H9 (cell line): ENCODE measurements at regions not wholly inside any gene's neighbourhood (a gene's known extent, or its start where the extent isn't known, plus 50 kb on each side); places are given as distances from the start of the nearest gene placed in this dataset.

Source experiments
- DNase-seq: peaks from one replicate; pipeline ENCODE4 v3.0.0-alpha.2; 2017
- H2AFZ ChIP-seq: one replicate; pipeline ENCODE4 v1.6.1; 2013; ENCODE audit warnings: mild to moderate bottlenecking, low read length, control low read depth, moderate library complexity
- H2AK5ac ChIP-seq: 2 replicates; pipeline ENCODE4 v1.6.1; 2013; ENCODE audit warnings: low read length, control low read depth, mixed read lengths; ENCODE audit not compliant: insufficient read length
- H2BK120ac ChIP-seq: one replicate; pipeline ENCODE4 v1.6.1; 2013; ENCODE audit warnings: low read depth, mild to moderate bottlenecking, low read length, control low read depth, inconsistent platforms; ENCODE audit not compliant: poor library complexity, severe bottlenecking
- H2BK12ac ChIP-seq: 2 replicates; pipeline ENCODE4 v1.6.1; 2013; ENCODE audit warnings: low read length, control low read depth, mixed read lengths, low read depth; ENCODE audit not compliant: insufficient read length
- H2BK15ac ChIP-seq: 2 replicates; pipeline ENCODE4 v1.6.1; 2013; ENCODE audit warnings: low read depth, low read length, control low read depth
- H2BK20ac ChIP-seq: one replicate; pipeline ENCODE4 v1.6.1; 2013; ENCODE audit warnings: low read depth, mild to moderate bottlenecking, low read length, control low read depth, inconsistent platforms; ENCODE audit not compliant: poor library complexity, severe bottlenecking
- H2BK5ac ChIP-seq: 2 replicates; pipeline ENCODE4 v1.6.1; 2013; ENCODE audit warnings: low read length, control low read depth, mixed read lengths; ENCODE audit not compliant: insufficient read length
- H3K14ac ChIP-seq: 2 replicates; pipeline ENCODE4 v1.6.1; 2013; ENCODE audit warnings: low read length, control low read depth; ENCODE audit not compliant: insufficient read depth
- H3K18ac ChIP-seq: 2 replicates; pipeline ENCODE4 v1.6.1; 2013; ENCODE audit warnings: low read depth, mild to moderate bottlenecking, mixed read lengths, low read length, control low read depth; ENCODE audit not compliant: insufficient read length
- H3K23ac ChIP-seq: 2 replicates; pipeline ENCODE4 v1.6.1; 2013; ENCODE audit warnings: low read length, control low read depth, mixed read lengths, low read depth; ENCODE audit not compliant: insufficient read length
- H3K23me2 ChIP-seq: 2 replicates; pipeline ENCODE4 v1.6.1; 2013; ENCODE audit warnings: low read depth, mild to moderate bottlenecking, mixed read lengths, low read length, control low read depth; ENCODE audit not compliant: insufficient read length, poor library complexity, severe bottlenecking
- H3K27ac ChIP-seq: 2 replicates; pipeline ENCODE4 v1.5.1; 2013; ENCODE audit warnings: low read length, control low read depth, mixed read lengths, low read depth; ENCODE audit not compliant: insufficient read length
- H3K27me3 ChIP-seq: 2 replicates; pipeline ENCODE4 v1.6.1; 2013; ENCODE audit warnings: low read length, control low read depth, inconsistent platforms; ENCODE audit not compliant: insufficient read depth
- H3K4ac ChIP-seq: 2 replicates; pipeline ENCODE4 v1.6.1; 2013; ENCODE audit warnings: low read depth, mild to moderate bottlenecking, control low read depth, inconsistent platforms, low read length, moderate library complexity
- H3K4me1 ChIP-seq: 2 replicates; pipeline ENCODE4 v1.6.1; 2013; ENCODE audit warnings: low read length, control low read depth, inconsistent platforms; ENCODE audit not compliant: insufficient read depth
- H3K4me2 ChIP-seq: 2 replicates; pipeline ENCODE4 v1.6.1; 2013; ENCODE audit warnings: low read length, control low read depth, mixed read lengths; ENCODE audit not compliant: insufficient read length, insufficient read depth
- H3K56ac ChIP-seq: 2 replicates; pipeline ENCODE4 v1.6.1; 2013; ENCODE audit warnings: low read depth, mild to moderate bottlenecking, mixed read lengths, low read length, control low read depth; ENCODE audit not compliant: insufficient read length
- H3K79me1 ChIP-seq: 2 replicates; pipeline ENCODE4 v1.6.1; 2013; ENCODE audit warnings: low read depth, mild to moderate bottlenecking, moderate library complexity, low read length, control low read depth, inconsistent platforms; ENCODE audit not compliant: insufficient read depth, poor library complexity, severe bottlenecking
- H3K79me2 ChIP-seq: 2 replicates; pipeline ENCODE4 v1.6.1; 2013; ENCODE audit warnings: low read length, control low read depth, inconsistent platforms; ENCODE audit not compliant: insufficient read depth
- H3K9ac ChIP-seq: 2 replicates; pipeline ENCODE4 v1.6.1; 2013; ENCODE audit warnings: low read length, control low read depth, mixed read lengths; ENCODE audit not compliant: insufficient read length; ENCODE audit errors: extremely low read depth
- H3K9me3 ChIP-seq: one replicate; pipeline ENCODE4 v1.6.1; 2013; ENCODE audit warnings: low read depth, low read length, inconsistent platforms; ENCODE audit not compliant: control insufficient read depth
- H3T11ph ChIP-seq: one replicate; pipeline ENCODE4 v1.6.1; 2013; ENCODE audit warnings: mild to moderate bottlenecking, low read length, control low read depth, inconsistent platforms
- H4K20me1 ChIP-seq: one replicate; pipeline ENCODE4 v1.6.1; 2013; ENCODE audit not compliant: control insufficient read depth, insufficient read length, insufficient read depth
- H4K5ac ChIP-seq: 2 replicates; pipeline ENCODE4 v1.6.1; 2013; ENCODE audit warnings: low read depth, mild to moderate bottlenecking, mixed read lengths, low read length, control low read depth; ENCODE audit not compliant: insufficient read length
- H4K8ac ChIP-seq: replicated peaks from 2 replicates; pipeline ENCODE4 v1.6.1; 2013; ENCODE audit warnings: low read length, control low read depth, mixed read lengths, low read depth; ENCODE audit not compliant: insufficient read length
- H4K91ac ChIP-seq: 2 replicates; pipeline ENCODE4 v1.6.1; 2013; ENCODE audit warnings: low read depth, mild to moderate bottlenecking, moderate library complexity, mixed read lengths, low read length, control low read depth; ENCODE audit not compliant: insufficient read length
- H3K27ac Mint-ChIP-seq, 3 experiments: 2 replicates in 2 of 3; 3 replicates in 1 of 3; pipeline ENCODE4 v1.8.0; 2020 to 2021; ENCODE audit warnings: mixed read lengths in 3 of 3, mild to moderate bottlenecking in 1 of 3, moderate library complexity in 1 of 3
- H3K27me3 Mint-ChIP-seq: 2 replicates; pipeline ENCODE4 v1.8.0; 2021; ENCODE audit warnings: low read depth, mild to moderate bottlenecking, moderate library complexity, mixed read lengths
- H3K36me3 Mint-ChIP-seq, 3 experiments: 2 replicates in 2 of 3; 3 replicates in 1 of 3; pipeline ENCODE4 v1.8.0; 2020 to 2021; ENCODE audit warnings: low read depth in 3 of 3, mixed read lengths in 3 of 3; ENCODE audit not compliant: insufficient read depth in 1 of 3
- H3K4me1 Mint-ChIP-seq, 2 experiments: 2 replicates each; pipeline ENCODE4 v1.8.0; 2020; ENCODE audit warnings: mixed read lengths in 2 of 2
- H3K4me3 Mint-ChIP-seq, 2 experiments: 2 replicates in 1 of 2; 3 replicates in 1 of 2; pipeline ENCODE4 v1.8.0; 2020 to 2021; ENCODE audit warnings: mild to moderate bottlenecking in 2 of 2, mixed read lengths in 2 of 2, moderate library complexity in 1 of 2
- H3K9me3 Mint-ChIP-seq, 2 experiments: 2 replicates in 1 of 2; 3 replicates in 1 of 2; pipeline ENCODE4 v1.8.0; 2020; ENCODE audit warnings: mild to moderate bottlenecking in 2 of 2, mixed read lengths in 2 of 2, moderate library complexity in 1 of 2
- WGBS: extraction: QIAGEN DNeasy Blood & Tissue Kit; methylation state at CpG from one replicate; pipeline ENCODE4 v1.1.7; 2013; ENCODE audit warnings: missing lambda C conversion rate, low lambda C conversion rate, mixed read lengths; ENCODE audit not compliant: insufficient read length; ENCODE audit errors: extremely low coverage; 5-methylcytosine and 5-hydroxymethylcytosine counted together
- TF ChIP-seq, protein P1 (sequence below): fragments of 200-600 bp; sonication (generic); conservative IDR thresholded peaks from 3 replicates; pipeline ENCODE4 v1.8.0; 2021; ENCODE audit warnings: antibody characterized with exemption, mild to moderate bottlenecking

DNA sequence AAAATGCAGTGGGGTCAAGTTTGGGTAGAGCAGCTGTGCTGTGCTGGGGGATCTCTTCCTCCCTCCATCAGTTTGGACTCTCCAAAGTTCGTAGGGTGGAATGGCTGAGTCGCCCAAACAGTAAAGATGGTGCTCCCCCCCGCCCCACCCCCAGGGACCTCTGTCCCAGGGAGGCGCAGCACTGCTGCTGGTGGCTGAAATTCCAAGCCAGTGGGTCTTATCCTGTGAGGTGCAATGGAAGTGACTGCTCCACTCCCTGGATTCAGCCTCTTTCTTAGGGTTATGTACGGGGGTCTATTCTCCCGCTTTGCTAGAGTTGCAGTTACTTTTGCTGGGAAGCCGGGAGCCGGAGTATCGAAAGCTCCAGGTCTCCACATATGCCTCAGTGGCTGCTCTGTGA lies 97.5 kb upstream of the CTAGE1 start:
- H3K56ac ChIP-seq = no peak overlapping the region
- no peak overlapping the region for H2BK20ac ChIP-seq
- no peaks in the 10 kb centered on the region; the same call in 1 of the 2 replicates for H3K27me3 ChIP-seq
- H4K5ac ChIP-seq = no peak overlapping the region
- no peak overlapping the region for H2AK5ac ChIP-seq
- H2BK5ac ChIP-seq = no peak overlapping the region
- H3K79me1 ChIP-seq = no peaks in the 10 kb centered on the region
- no peak overlapping the region for H4K8ac ChIP-seq
- no peaks in the 10 kb centered on the region for H3K9me3 ChIP-seq
- no peak overlapping the region for H3K9ac ChIP-seq
- H3K14ac ChIP-seq = no peak overlapping the region
- Mint-ChIP-seq H3K27ac (no peak overlapping the region), H3K4me3 (no peak overlapping the region), H3K36me3 (no peaks in the 10 kb centered on the region), H3K9me3 (no peaks in the 10 kb centered on the region), H3K27me3 (peaks cover 2% of the 10 kb centered on the region; the same call in 1 of the 2 replicates), H3K4me1 (no peaks in the 10 kb centered on the region)
- TF ChIP-seq, protein P1, sequence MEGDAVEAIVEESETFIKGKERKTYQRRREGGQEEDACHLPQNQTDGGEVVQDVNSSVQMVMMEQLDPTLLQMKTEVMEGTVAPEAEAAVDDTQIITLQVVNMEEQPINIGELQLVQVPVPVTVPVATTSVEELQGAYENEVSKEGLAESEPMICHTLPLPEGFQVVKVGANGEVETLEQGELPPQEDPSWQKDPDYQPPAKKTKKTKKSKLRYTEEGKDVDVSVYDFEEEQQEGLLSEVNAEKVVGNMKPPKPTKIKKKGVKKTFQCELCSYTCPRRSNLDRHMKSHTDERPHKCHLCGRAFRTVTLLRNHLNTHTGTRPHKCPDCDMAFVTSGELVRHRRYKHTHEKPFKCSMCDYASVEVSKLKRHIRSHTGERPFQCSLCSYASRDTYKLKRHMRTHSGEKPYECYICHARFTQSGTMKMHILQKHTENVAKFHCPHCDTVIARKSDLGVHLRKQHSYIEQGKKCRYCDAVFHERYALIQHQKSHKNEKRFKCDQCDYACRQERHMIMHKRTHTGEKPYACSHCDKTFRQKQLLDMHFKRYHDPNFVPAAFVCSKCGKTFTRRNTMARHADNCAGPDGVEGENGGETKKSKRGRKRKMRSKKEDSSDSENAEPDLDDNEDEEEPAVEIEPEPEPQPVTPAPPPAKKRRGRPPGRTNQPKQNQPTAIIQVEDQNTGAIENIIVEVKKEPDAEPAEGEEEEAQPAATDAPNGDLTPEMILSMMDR = no peak
- no peak overlapping the region for H3K23ac ChIP-seq
- H3K4me2 ChIP-seq = no peak overlapping the region
- H3K4ac ChIP-seq = no peak overlapping the region
- H2BK120ac ChIP-seq = no peak overlapping the region
- no peaks in the 10 kb centered on the region for H3K79me2 ChIP-seq
- H3K4me1 ChIP-seq = no peaks in the 10 kb centered on the region
- H2AFZ ChIP-seq = no peak overlapping the region
- WGBS = no CpG with 5 or more reads among the region's 9 CpGs
- H4K91ac ChIP-seq = no peak overlapping the region
- no peak overlapping the region for H2BK15ac ChIP-seq
- H3K27ac ChIP-seq = no peak overlapping the region
- no peak overlapping the region for H2BK12ac ChIP-seq
- H4K20me1 ChIP-seq = no peaks in the 10 kb centered on the region
- DNase-seq = no peak
- H3K18ac ChIP-seq = no peak overlapping the region
- H3K23me2 ChIP-seq = no peaks in the 10 kb centered on the region
- H3T11ph ChIP-seq = no peak overlapping the region
